Thoracic aorta (tissue), 2 donors: ENCODE measurements at regions not wholly inside any gene's neighbourhood (a gene's known extent, or its start where the extent isn't known, plus 50 kb on each side); places are given as distances from the start of the nearest gene placed in this dataset.

Experiments used
- ATAC-seq: fragments of 150-250 bp; one replicate; pipeline ENCODE4 v1.8.0; 2017; ENCODE audit warnings: low read depth; ENCODE audit not compliant: insufficient number of reproducible peaks, low FRiP score
- DNase-seq: peaks from one replicate; pipeline ENCODE4 v3.0.0-alpha.2; 2020; ENCODE audit warnings: low spot score
- H3K27ac ChIP-seq, 2 donors: fragments of 200-600 bp; sonication (generic); 1 replicate in 1 of 2; 2 replicates in 1 of 2; pipeline ENCODE4 v1.5.1; 2016; ENCODE audit warnings: mild to moderate bottlenecking in 2 of 2, moderate library complexity in 2 of 2
- H3K27me3 ChIP-seq: fragments of 200-600 bp; sonication (generic); replicated peaks from 2 replicates; pipeline ENCODE4 v1.6.0; 2016; ENCODE audit warnings: mild to moderate bottlenecking; ENCODE audit not compliant: insufficient read depth
- H3K36me3 ChIP-seq: fragments of 200-600 bp; sonication (generic); one replicate; pipeline ENCODE4 v1.5.1; 2016
- H3K4me1 ChIP-seq, 2 donors: fragments of 200-600 bp; sonication (generic); 1 replicate in 1 of 2; 2 replicates in 1 of 2; pipeline versions ENCODE4 v1.5.1 to v1.6.0; 2016; ENCODE audit warnings: low read depth in 2 of 2, mild to moderate bottlenecking in 1 of 2; ENCODE audit not compliant: control insufficient read depth in 1 of 2
- H3K4me3 ChIP-seq: fragments of 200-600 bp; sonication (generic); 2 replicates; pipeline ENCODE4 v1.5.1; 2016; ENCODE audit warnings: mild to moderate bottlenecking
- H3K9me3 ChIP-seq: fragments of 200-600 bp; sonication (generic); 2 replicates; pipeline ENCODE4 v1.5.1; 2016
- TF ChIP-seq, protein P1 (sequence below): fragments of 200-600 bp; sonication (generic); IDR thresholded peaks from one replicate; pipeline ENCODE4 v1.5.1; 2019; ENCODE audit warnings: antibody characterized with exemption

DNA sequence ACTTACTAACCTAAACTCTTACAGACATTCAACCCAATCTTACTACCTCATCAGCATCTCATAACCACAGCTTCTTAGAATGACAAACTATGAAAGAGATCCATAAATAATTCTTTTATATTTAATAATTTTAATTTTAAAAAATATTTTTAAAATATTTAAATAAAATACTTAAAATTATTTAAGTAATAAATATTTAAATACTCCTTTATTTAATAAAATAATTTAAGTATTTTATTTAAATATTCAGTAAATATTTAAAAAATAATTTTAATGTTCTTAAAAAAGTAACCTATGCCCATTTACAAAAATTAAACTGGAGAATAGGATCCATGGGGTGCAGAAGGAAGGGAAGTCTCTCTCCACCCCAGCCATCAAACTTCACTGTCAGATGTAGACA is 627.3 kb upstream of the MGMT start:
- H3K4me3 ChIP-seq = no peak overlapping the region
- no peaks in the 10 kb centered on the region for H3K36me3 ChIP-seq
- H3K9me3 ChIP-seq = no peaks in the 10 kb centered on the region
- TF ChIP-seq, protein P1, sequence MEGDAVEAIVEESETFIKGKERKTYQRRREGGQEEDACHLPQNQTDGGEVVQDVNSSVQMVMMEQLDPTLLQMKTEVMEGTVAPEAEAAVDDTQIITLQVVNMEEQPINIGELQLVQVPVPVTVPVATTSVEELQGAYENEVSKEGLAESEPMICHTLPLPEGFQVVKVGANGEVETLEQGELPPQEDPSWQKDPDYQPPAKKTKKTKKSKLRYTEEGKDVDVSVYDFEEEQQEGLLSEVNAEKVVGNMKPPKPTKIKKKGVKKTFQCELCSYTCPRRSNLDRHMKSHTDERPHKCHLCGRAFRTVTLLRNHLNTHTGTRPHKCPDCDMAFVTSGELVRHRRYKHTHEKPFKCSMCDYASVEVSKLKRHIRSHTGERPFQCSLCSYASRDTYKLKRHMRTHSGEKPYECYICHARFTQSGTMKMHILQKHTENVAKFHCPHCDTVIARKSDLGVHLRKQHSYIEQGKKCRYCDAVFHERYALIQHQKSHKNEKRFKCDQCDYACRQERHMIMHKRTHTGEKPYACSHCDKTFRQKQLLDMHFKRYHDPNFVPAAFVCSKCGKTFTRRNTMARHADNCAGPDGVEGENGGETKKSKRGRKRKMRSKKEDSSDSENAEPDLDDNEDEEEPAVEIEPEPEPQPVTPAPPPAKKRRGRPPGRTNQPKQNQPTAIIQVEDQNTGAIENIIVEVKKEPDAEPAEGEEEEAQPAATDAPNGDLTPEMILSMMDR = no peak
- no peaks in the 10 kb centered on the region for H3K4me1 ChIP-seq
- DNase-seq (no peak), ATAC-seq (no peak)
- H3K27ac ChIP-seq = no peak overlapping the region
- no peaks in the 10 kb centered on the region for H3K27me3 ChIP-seq

DNA sequence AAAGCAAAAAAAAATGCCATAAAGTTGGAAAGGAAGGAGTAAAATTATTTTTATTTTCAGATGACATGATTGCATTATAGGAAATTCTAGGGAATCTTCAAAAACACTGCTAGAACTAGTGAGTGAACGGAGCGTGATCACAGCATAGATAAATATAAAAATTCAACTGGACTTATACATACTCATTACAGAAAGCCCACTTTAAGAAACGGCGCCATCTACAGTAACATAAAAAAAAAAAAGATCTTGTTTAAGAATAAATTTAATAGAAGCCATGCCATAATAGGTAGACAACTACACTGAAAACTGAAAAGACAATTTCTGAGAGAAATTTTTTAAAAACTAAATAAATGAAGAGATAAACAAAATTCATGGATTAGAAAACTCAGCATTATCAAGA is 623.1 kb upstream of the MGMT start:
- Histone ChIP-seq H3K4me3 (no peak overlapping the region), H3K4me1 (no peaks in the 10 kb centered on the region), H3K27ac (no peak overlapping the region), H3K9me3 (no peaks in the 10 kb centered on the region), H3K27me3 (no peaks in the 10 kb centered on the region), H3K36me3 (no peaks in the 10 kb centered on the region)
- TF ChIP-seq, protein P1 = no peak
- DNase-seq (no peak), ATAC-seq (no peak)

DNA sequence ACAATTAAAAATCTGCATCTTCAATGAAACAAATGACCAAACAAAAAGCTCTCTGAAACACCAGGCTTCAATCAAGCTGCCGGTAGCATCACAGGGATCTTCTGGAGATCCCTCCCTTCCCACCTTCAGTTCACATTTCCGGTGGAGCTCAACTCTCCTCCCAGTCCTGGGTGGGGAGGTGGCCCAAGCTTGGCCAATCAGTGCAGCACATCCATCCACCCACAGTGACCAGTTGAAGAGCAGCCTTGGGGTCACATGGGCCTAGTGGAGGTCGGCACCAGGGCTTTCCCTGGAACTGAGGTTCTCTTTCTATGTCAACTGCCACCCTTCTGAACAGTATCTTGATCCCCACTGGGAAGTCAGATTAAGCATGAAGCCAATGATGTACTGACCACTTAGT is 620.1 kb upstream of the MGMT start:
- Histone ChIP-seq H3K4me3 (no peak overlapping the region), H3K4me1 (no peaks in the 10 kb centered on the region), H3K27me3 (no peaks in the 10 kb centered on the region), H3K9me3 (no peaks in the 10 kb centered on the region), H3K36me3 (no peaks in the 10 kb centered on the region), H3K27ac (no peak overlapping the region)
- ATAC-seq (no peak), DNase-seq (no peak)
- TF ChIP-seq, protein P1 = no peak

DNA sequence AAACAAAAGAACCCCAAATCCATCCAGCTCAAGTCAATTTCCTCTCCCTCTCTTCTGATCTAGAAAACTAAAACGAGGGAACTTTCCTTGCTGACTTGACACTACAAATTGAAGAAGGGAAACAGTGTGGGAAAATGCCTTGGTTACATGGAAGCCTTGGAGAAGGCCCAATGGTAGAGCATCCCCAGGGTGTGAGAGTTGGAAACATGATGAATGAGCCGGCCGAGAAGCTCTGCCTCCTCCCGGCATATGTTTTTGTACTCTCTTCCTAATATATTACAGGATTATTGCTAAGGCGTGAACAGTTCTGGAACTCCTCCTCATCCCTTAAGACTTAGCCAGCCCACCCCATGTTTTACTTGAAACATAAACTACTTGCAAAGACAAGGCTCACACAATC is 618.2 kb upstream of the MGMT start:
- no peaks in the 10 kb centered on the region for H3K36me3 ChIP-seq
- H3K4me1 ChIP-seq = no peaks in the 10 kb centered on the region
- no peak overlapping the region for H3K4me3 ChIP-seq
- ATAC-seq = no peak
- no peaks in the 10 kb centered on the region for H3K27me3 ChIP-seq
- TF ChIP-seq, protein P1 = no peak
- DNase-seq = no peak
- no peaks in the 10 kb centered on the region for H3K9me3 ChIP-seq
- no peak overlapping the region for H3K27ac ChIP-seq

DNA sequence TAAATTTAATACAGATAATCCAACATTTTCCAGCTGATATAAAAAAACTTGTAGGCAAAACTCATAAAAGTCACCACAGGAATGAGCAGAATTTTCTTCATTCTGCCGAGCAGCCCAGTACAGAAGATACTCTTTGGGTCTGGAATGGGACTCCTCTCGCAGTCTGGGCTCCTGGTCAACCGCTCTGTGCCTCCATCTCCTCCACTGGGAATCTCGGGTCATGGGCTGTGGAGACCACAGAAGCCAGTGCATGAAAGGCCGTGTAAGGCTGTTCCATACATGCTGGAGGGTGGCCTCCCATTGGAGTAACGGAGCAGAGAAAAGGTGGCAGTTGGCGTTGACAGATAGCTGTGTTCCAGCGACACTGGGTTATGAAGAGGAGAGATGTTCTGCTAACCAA is 616.4 kb upstream of the MGMT start:
- Histone ChIP-seq H3K27ac (no peak overlapping the region), H3K4me3 (no peak overlapping the region), H3K27me3 (no peaks in the 10 kb centered on the region), H3K9me3 (no peaks in the 10 kb centered on the region), H3K4me1 (peaks cover 7 to 16% of the 10 kb centered on the region in 2 donors), H3K36me3 (no peaks in the 10 kb centered on the region)
- no peak for ATAC-seq
- DNase-seq = no peak
- TF ChIP-seq, protein P1 = no peak
